Smooth muscle cell (in vitro differentiated cells): ENCODE measurements at regions not wholly inside any gene's neighbourhood (a gene's known extent, or its start where the extent isn't known, plus 50 kb on each side); places are given as distances from the start of the nearest gene placed in this dataset.

Experiments used
- DNase-seq: peaks from one replicate; lab custom pipeline; 2025; ENCODE audit not compliant: unreplicated experiment; lab: John Stamatoyannopoulos, UW
- H2AFZ ChIP-seq: fragments of 200-600 bp; sonication (generic); 2 replicates; pipeline ENCODE4 v1.6.0; 2016; ENCODE audit warnings: antibody characterized with exemption, low read depth, mild to moderate bottlenecking
- H3F3A ChIP-seq: fragments of 200-600 bp; sonication (generic); 2 replicates; pipeline ENCODE4 v1.6.0; 2017; ENCODE audit warnings: antibody characterized with exemption, low read depth
- H3K27ac ChIP-seq: fragments of 200-600 bp; sonication (generic); 2 replicates; pipeline ENCODE4 v1.5.1; 2016; ENCODE audit warnings: low read depth, mild to moderate bottlenecking
- H3K27me3 ChIP-seq: fragments of 200-600 bp; sonication (generic); 2 replicates; pipeline ENCODE4 v1.6.1; 2016; ENCODE audit warnings: low read depth, mild to moderate bottlenecking
- H3K36me3 ChIP-seq: fragments of 200-600 bp; sonication (generic); 2 replicates; pipeline ENCODE4 v1.5.1; 2016; ENCODE audit warnings: low read depth
- H3K4me1 ChIP-seq: fragments of 200-600 bp; sonication (generic); 2 replicates; pipeline ENCODE4 v1.5.1; 2016; ENCODE audit warnings: low read depth
- H3K4me2 ChIP-seq: fragments of 200-600 bp; sonication (generic); 2 replicates; pipeline ENCODE4 v1.6.0; 2016; ENCODE audit warnings: mild to moderate bottlenecking
- H3K4me3 ChIP-seq: fragments of 200-600 bp; sonication (generic); 2 replicates; pipeline ENCODE4 v1.5.1; 2016; ENCODE audit warnings: mild to moderate bottlenecking
- H3K79me2 ChIP-seq: fragments of 200-600 bp; sonication (generic); 2 replicates; pipeline ENCODE4 v1.6.0; 2016; ENCODE audit warnings: low read depth, mild to moderate bottlenecking
- H3K9ac ChIP-seq: fragments of 200-600 bp; sonication (generic); 2 replicates; pipeline ENCODE4 v1.6.0; 2016; ENCODE audit warnings: low read depth
- H3K9me3 ChIP-seq: fragments of 200-600 bp; sonication (generic); replicated peaks from 2 replicates; pipeline ENCODE4 v1.5.1; 2016; ENCODE audit warnings: low read depth
- H4K20me1 ChIP-seq: fragments of 200-600 bp; sonication (generic); 2 replicates; pipeline ENCODE4 v1.6.0; 2016; ENCODE audit warnings: low read depth
- WGBS: methylation state at CpG from one replicate; pipeline ENCODE4 v1.1.7; 2016; ENCODE audit warnings: low lambda C conversion rate; 5-methylcytosine and 5-hydroxymethylcytosine counted together
- TF ChIP-seq, protein P1 (sequence below): fragments of 200-600 bp; sonication (generic); IDR thresholded peaks from 2 replicates; pipeline ENCODE4 v1.5.1; 2017; ENCODE audit warnings: borderline replicate concordance, mild to moderate bottlenecking, antibody characterized with exemption; ENCODE audit not compliant: insufficient read depth, poor library complexity, severe bottlenecking

GRCh38 chr3:191068946-191069813 lies 129.9 kb upstream of the OSTN start:
- H3K4me2 ChIP-seq, result peak overlapping the region; percentile 53
- WGBS, result 54% methylated on average over 5 of the region's 5 CpGs

GRCh38 chr3:191066669-191067068 lies 132.4 kb upstream of the OSTN start:
- Histone ChIP-seq H3K79me2 (no peaks in the 10 kb centered on the region), H3K27ac (no peak overlapping the region), H3K4me3 (no peak overlapping the region), H2AFZ (no peak overlapping the region), H4K20me1 (no peaks in the 10 kb centered on the region), H3F3A (peaks cover 4% of the 10 kb centered on the region), H3K9me3 (no peaks in the 10 kb centered on the region), H3K4me1 (no peaks in the 10 kb centered on the region), H3K27me3 (no peaks in the 10 kb centered on the region), H3K4me2 (peak overlapping the region; percentile 1), H3K9ac (no peak overlapping the region), H3K36me3 (no peaks in the 10 kb centered on the region)
- no peak for DNase-seq
- TF ChIP-seq, protein P1, sequence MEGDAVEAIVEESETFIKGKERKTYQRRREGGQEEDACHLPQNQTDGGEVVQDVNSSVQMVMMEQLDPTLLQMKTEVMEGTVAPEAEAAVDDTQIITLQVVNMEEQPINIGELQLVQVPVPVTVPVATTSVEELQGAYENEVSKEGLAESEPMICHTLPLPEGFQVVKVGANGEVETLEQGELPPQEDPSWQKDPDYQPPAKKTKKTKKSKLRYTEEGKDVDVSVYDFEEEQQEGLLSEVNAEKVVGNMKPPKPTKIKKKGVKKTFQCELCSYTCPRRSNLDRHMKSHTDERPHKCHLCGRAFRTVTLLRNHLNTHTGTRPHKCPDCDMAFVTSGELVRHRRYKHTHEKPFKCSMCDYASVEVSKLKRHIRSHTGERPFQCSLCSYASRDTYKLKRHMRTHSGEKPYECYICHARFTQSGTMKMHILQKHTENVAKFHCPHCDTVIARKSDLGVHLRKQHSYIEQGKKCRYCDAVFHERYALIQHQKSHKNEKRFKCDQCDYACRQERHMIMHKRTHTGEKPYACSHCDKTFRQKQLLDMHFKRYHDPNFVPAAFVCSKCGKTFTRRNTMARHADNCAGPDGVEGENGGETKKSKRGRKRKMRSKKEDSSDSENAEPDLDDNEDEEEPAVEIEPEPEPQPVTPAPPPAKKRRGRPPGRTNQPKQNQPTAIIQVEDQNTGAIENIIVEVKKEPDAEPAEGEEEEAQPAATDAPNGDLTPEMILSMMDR, result no peak
- WGBS, result 54% methylated on average over 1 of the region's 1 CpG

More at GRCh38 chr3:191068946-191069813, 129.9 kb upstream of the OSTN start:
- peak overlapping the region; percentile 60 for H3K27ac ChIP-seq
- peaks cover 4% of the 10 kb centered on the region for H3F3A ChIP-seq
- no peak overlapping the region for H3K9ac ChIP-seq
- H3K9me3 ChIP-seq, result no peaks in the 10 kb centered on the region
- TF ChIP-seq, protein P1, result no peak
- no peaks in the 10 kb centered on the region for H4K20me1 ChIP-seq
- no peaks in the 10 kb centered on the region for H3K27me3 ChIP-seq
- no peaks in the 10 kb centered on the region for H3K36me3 ChIP-seq
- no peak overlapping the region for H3K4me3 ChIP-seq
- H3K79me2 ChIP-seq, result no peaks in the 10 kb centered on the region
- no peaks in the 10 kb centered on the region for H3K4me1 ChIP-seq
- no peak for DNase-seq
- H2AFZ ChIP-seq, result no peak overlapping the region

DNA sequence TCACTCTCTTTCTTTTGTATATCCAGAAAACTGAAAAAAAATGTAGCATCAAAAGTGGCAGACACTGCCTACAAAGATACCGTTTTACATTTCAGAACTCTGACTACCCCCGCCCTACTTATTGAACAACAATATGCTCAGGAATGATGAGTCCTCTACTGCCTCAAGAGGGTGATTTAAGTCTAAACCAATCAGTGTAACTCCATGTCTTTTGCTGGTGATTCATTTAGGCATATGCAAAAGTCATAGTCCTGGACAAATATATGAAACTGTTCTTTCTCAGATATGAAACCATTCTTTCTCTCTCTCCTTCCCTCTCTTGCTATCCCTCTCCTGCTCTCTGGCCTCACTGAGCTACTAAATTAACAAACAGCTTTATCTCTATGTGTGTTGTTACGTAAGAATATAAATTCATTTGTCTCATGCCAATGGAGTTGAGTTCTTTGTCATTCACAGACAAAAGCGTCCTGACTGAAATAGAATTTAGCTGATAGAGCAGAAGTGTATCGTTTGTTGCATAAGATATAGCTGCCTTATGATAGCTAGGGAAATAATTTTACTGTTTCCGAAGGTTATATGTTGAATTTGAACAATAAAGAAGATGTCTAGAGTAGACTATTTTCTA lies 133.7 kb upstream of the OSTN start:
- 90% methylated on average over 6 of the region's 6 CpGs for WGBS
- H3K79me2 ChIP-seq, result no peaks in the 10 kb centered on the region
- TF ChIP-seq, protein P1, result no peak
- H3K4me1 ChIP-seq, result no peaks in the 10 kb centered on the region
- no peaks in the 10 kb centered on the region for H3K36me3 ChIP-seq
- H3K27ac ChIP-seq, result no peak overlapping the region
- H3K4me3 ChIP-seq, result no peak overlapping the region
- H3K27me3 ChIP-seq, result no peaks in the 10 kb centered on the region
- no peak overlapping the region for H2AFZ ChIP-seq
- no peak for DNase-seq
- H3F3A ChIP-seq, result peaks cover 4% of the 10 kb centered on the region
- H3K9ac ChIP-seq, result no peak overlapping the region
- no peak overlapping the region for H3K4me2 ChIP-seq
- H3K9me3 ChIP-seq, result no peaks in the 10 kb centered on the region
- H4K20me1 ChIP-seq, result no peaks in the 10 kb centered on the region
